ENCODE measurements at regions not wholly inside any gene's neighbourhood (a gene's known extent, or its start where the extent isn't known, plus 50 kb on each side); places are given as distances from the start of the nearest gene placed in this dataset.

DNA sequence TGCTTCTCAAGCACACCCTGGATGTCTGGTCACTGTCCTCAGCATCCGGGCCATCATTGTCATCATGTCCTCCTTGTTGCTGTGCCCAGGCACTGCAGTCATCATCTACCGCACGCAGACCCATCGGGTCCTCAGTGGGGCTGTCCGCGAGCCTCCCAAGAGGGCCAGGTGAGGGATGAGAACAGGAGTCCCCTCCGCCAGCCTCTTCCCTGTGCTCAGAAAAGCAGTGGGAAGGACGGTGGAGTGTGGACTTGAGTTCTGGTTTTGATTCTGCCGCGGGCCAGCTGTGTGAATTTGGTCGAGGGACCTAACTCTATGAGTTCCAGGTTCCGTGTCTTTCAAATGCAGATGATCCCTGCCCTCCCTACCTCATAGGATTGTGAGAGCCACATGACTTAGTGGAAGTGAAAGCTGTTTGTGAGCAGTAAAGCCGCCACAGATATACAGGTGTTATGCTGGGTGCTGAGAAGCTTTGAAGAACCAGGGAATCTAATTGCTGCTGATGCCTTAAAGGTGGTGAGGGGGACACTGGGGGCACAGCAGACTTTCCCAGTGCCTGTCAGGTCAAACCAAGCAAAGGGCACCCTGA is 122.9 kb upstream of the RAP1B start:
- no peak for TF ChIP-seq POLR2A (IDR thresholded peaks at IDR 0.05)
- TF ChIP-seq, protein P1, sequence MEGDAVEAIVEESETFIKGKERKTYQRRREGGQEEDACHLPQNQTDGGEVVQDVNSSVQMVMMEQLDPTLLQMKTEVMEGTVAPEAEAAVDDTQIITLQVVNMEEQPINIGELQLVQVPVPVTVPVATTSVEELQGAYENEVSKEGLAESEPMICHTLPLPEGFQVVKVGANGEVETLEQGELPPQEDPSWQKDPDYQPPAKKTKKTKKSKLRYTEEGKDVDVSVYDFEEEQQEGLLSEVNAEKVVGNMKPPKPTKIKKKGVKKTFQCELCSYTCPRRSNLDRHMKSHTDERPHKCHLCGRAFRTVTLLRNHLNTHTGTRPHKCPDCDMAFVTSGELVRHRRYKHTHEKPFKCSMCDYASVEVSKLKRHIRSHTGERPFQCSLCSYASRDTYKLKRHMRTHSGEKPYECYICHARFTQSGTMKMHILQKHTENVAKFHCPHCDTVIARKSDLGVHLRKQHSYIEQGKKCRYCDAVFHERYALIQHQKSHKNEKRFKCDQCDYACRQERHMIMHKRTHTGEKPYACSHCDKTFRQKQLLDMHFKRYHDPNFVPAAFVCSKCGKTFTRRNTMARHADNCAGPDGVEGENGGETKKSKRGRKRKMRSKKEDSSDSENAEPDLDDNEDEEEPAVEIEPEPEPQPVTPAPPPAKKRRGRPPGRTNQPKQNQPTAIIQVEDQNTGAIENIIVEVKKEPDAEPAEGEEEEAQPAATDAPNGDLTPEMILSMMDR (IDR thresholded peaks at IDR 0.05) = no peak
- H3K4me1 ChIP-seq = no peaks in the 10 kb centered on the region
- DNase-seq = no peak

DNA sequence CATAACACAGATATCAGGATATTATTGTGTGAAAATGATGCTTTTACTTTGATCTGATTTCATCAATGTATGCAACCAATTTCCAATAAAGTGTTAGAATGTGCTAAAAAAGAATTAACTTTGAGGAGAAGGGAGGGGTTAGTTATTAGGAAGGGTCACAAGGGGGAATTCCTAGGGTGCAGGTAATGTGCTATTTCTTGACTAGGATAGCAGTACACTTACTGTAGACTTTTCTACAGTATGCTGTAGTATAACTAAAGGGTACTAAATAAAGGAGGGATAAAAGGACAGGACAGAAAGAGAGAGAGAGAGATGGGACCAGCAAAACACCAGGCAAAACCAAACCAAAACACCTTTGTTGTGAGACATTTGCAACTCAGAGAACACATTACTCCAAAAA is 121.4 kb upstream of the RAP1B start:
- H3K36me3 ChIP-seq = no peaks in the 10 kb centered on the region
- no peak overlapping the region for H3K4me3 ChIP-seq
- H3K9me3 ChIP-seq = no peaks in the 10 kb centered on the region
- intact Hi-C loops (cut with DNase I; ENCODE audit: low total_unique reads) = no loop called here
- TF ChIP-seq, protein P1 (IDR thresholded peaks at IDR 0.05) = no peak
- no peak for TF ChIP-seq POLR2A (IDR thresholded peaks at IDR 0.05)
- no peaks in the 10 kb centered on the region for H3K4me1 ChIP-seq
- no peaks in the 10 kb centered on the region for H3K27me3 ChIP-seq
- no peak for DNase-seq
- H3K27ac ChIP-seq = no peak overlapping the region

More for the DNA sequence above, 122.9 kb upstream of the RAP1B start:
- Histone ChIP-seq H3K36me3 (no peaks in the 10 kb centered on the region), H3K27me3 (no peaks in the 10 kb centered on the region), H3K9me3 (no peaks in the 10 kb centered on the region), H3K27ac (no peak overlapping the region), H3K4me3 (no peak overlapping the region)
- intact Hi-C loops (cut with DNase I; ENCODE audit: low total_unique reads) = no loop called here

DNA sequence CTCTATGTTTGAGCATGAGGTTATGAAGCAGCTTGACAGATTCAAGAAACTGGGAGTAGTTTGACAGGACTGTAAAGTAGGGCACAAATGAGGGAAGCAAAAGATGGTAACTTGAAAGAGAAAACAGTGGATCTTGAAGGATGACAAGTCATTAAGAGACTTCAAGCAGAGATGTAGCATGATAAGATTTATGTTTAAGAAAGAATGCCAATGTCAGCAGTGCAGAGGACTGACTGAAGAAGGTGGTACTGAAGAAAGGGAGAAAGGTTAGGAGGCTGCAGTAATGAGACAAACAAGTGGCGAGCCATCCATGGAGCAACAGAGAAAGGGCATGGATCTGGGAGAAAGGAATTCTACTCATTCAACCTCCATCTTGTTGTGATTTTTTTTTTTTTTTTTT is 120.2 kb upstream of the RAP1B start:
- no peak for DNase-seq
- TF ChIP-seq POLR2A (IDR thresholded peaks at IDR 0.05) = no peak
- TF ChIP-seq, protein P1 (IDR thresholded peaks at IDR 0.05) = no peak
- Histone ChIP-seq H3K27me3 (no peaks in the 10 kb centered on the region), H3K4me3 (no peak overlapping the region), H3K27ac (no peak overlapping the region), H3K36me3 (no peaks in the 10 kb centered on the region), H3K4me1 (no peaks in the 10 kb centered on the region), H3K9me3 (no peaks in the 10 kb centered on the region)
- intact Hi-C loops (cut with DNase I; ENCODE audit: low total_unique reads) = no loop called here

DNA sequence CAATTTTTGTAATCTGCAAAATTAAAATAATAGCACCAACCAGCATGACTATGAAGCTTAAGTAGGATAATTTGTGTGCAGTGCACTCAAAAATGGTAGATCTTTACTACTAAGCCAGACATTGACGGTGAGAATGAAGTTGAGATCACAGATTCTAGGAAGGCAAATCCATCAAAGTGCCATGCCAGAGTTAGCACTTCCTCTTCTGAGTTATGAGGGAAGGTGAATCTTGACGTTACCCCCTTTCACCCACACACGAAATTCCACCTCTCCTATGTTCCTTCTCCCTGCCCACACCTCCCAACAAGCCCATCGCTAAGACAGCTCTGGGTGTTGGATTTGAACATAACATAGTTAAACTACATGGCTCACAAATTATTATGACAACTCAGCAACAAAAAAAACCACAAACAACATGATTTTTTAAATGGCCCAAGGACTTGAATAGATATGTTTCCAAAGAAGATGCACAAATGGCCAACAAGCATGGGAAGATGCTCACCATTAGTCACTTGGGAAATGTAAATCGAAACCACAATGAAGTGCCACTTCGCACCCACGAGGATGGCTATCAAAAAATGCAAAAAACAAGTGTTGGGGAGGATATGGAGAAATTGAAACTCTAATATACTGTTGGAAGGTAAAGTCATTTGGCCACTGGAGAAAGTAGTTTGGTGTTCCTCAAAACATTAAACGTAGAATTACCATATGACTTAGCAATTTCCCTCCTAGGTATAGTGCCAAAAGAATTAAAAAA is 119.3 kb upstream of the RAP1B start:
- no peak overlapping the region for H3K4me3 ChIP-seq
- TF ChIP-seq, protein P1 (IDR thresholded peaks at IDR 0.05) = no peak
- no peak for TF ChIP-seq POLR2A (IDR thresholded peaks at IDR 0.05)
- no peak for DNase-seq
- H3K27ac ChIP-seq = no peak overlapping the region
- no peaks in the 10 kb centered on the region for H3K4me1 ChIP-seq
- no peaks in the 10 kb centered on the region for H3K27me3 ChIP-seq
- intact Hi-C loops (cut with DNase I; ENCODE audit: low total_unique reads) = no loop called here
- H3K9me3 ChIP-seq = no peaks in the 10 kb centered on the region
- H3K36me3 ChIP-seq = no peaks in the 10 kb centered on the region

DNA sequence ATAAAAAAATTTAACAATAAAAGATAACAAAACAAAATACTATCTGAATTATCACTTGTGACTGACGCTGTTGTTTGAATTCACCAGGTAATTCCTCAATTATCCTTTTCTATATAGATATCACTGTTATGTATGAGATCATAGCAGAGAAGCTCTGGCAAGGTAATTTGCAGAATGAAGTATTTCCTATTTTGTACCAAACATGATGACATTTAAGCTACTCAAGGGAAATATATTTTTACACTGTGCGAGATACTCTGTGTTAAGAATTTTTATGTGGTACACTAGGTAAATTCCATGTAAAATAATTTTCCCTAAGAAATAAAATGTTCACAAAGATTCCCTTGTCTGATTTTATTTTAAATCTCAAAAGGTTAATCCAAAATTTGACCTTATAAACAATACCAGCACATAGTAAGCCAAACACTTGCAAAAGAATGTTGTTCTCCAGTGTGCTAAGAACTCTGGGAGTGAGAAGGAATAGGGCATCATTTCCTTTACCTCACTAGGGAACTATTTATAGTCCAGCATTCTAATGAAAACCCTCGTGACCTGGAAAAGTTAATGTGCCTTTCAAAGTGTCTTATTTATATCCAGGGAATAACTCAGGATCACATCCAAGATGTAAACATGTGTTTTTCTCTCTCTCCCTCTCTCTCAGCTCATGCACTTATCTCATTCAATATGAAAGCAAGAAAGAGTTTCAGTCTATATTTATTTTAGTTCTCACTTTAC is 115.2 kb upstream of the RAP1B start:
- no peaks in the 10 kb centered on the region for H3K9me3 ChIP-seq
- no peak overlapping the region for H3K4me3 ChIP-seq
- H3K36me3 ChIP-seq = no peaks in the 10 kb centered on the region
- intact Hi-C loops (cut with DNase I; ENCODE audit: low total_unique reads) = no loop called here
- peak overlapping the region in 1 of 2 donors; percentile 58 for H3K27ac ChIP-seq
- no peaks in the 10 kb centered on the region for H3K4me1 ChIP-seq
- DNase-seq = no peak
- no peaks in the 10 kb centered on the region for H3K27me3 ChIP-seq
- no peak for TF ChIP-seq POLR2A (IDR thresholded peaks at IDR 0.05)
- TF ChIP-seq, protein P1 (IDR thresholded peaks at IDR 0.05) = no peak
